GM21526 (cell line): ENCODE measurements at regions not wholly inside any gene's neighbourhood (a gene's known extent, or its start where the extent isn't known, plus 50 kb on each side); places are given as distances from the start of the nearest gene placed in this dataset.
"Not testable (repeated sequence)": the region's sequence is repeated elsewhere in the genome, so short reads cannot be mapped to it uniquely, and the experiment has no call there.

Experiments
- ATAC-seq: cut with Tn5 transposase; IDR thresholded peaks from one replicate; pipeline ENCODE4 v1.9.1; 2021; ENCODE audit warnings: moderate library complexity; ENCODE audit not compliant: unreplicated experiment, low FRiP score

GRCh38 chr14:26655128-26655527 is 57.3 kb upstream of the NOVA1 start:
- no peak for ATAC-seq

DNA sequence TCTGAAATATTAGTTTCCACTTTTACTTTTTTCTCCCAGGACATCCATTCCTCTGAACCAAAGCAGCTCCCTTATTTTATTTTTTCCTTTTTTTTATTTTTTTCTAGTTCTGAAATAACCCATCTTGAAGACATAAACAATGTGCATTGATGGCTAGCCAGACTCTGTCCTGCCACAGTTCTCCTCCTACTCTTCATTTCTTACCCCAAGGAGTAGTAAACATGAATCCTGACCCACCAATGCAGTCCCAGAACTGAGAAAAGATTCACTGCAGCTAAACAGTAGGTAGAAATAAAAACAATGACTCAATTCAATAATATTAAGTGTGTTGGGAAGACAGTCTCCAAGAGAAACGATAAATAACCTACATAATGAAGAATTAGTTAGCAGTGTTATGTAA is 65.7 kb upstream of the NOVA1 start:
- ATAC-seq, result no peak

- ATAC-seq, result not testable (repeated sequence)
These were observed 81.0 kb upstream of the NOVA1 start for GRCh38 chr14:26678732-26679420.

DNA sequence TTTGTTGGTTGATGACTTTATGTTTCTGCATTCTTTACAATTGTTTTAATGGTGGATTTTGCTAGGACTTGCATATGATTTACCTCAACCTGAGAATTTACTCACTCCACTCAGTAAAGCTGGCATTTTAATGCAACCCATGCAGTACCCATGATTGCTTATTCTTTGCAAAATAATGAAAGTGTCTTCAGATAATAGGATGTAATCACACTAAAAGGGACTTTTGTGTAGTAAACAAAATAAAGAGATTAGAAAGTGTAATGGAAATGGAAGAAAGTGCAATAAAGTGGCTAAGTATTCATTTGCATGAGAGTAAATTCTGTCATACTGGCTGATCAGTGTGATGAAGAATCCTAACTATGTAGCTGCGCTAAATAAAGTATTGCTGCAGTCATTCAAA is 87.6 kb upstream of the NOVA1 start:
- no peak for ATAC-seq

DNA sequence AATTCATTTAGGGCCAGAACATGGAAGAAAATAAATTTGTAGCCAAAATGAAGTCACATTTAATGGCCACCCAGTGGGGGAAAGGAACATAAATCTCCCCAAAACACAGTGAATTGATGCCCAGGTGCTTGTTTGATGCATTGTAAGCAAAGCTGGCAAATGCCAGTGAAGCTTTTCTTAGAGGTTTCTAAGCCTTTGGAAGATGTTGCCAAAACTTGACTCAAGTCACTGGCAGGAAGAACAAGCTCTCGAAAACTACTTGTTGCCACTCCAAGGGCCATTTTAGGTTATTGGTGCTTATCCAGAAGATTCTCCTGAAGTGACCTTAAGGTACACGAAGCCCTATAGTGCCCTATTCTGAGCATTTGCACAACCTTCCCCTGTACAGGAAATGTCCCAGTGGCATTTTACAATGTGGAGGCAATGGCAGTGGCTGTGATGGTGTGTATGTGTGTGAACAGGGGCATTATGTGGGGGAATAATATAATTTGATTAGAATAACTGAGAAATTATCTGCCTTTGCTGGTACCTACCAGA is 89.5 kb upstream of the NOVA1 start:
- no peak for ATAC-seq

DNA sequence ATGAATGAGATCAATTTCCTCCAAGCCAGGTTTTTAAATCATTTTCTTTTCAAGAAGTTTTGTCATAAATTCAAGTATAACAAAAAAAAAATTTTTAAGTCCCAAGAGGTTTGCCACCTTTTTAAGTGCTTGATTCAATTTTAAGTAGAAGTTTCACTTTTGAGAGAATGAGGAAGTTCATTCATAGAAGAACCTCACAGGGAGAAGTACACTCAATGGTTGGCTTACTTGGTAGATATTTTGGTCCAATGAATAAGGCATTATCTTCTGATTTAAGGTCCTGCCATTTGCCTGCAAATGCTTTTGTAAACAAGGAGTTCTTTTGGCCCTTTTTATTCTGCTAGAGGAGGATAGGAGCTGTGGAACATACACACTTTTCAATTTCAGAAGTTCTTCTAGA is 96.7 kb upstream of the NOVA1 start:
- no peak for ATAC-seq

DNA sequence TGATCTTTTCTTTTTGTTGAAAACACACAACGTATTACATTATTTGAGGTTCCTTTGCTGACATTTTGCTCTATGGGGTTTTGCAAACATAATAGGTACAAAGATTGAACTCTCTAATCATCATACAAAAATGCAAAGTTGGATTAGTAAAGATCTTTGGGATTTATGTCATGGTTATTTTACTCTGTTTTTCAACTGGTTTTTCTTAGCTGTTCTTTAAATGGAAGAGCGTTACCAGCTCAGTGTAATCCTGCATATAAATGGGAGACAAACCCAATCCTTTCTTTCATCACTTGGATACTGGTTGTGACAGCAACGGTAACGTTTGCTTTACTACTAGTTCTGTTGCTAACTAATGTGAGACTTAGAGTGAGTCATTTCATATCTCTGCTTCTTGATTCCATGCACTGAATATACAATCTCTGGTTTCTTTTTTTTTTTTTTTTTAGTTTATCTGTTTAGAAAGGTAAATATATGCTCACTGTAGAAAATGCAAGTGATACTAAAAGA is 104.9 kb upstream of the NOVA1 start:
- ATAC-seq, result no peak

GRCh38 chr14:26703686-26704366 is 106.0 kb upstream of the NOVA1 start:
- ATAC-seq, result no peak

- no peak for ATAC-seq
These were observed 109.4 kb upstream of the NOVA1 start for GRCh38 chr14:26707234-26707633.

GRCh38 chr14:26709019-26709418 is 111.2 kb upstream of the NOVA1 start:
- ATAC-seq, result no peak

- no peak for ATAC-seq
These were observed 121.7 kb upstream of the NOVA1 start for GRCh38 chr14:26719514-26719913.

DNA sequence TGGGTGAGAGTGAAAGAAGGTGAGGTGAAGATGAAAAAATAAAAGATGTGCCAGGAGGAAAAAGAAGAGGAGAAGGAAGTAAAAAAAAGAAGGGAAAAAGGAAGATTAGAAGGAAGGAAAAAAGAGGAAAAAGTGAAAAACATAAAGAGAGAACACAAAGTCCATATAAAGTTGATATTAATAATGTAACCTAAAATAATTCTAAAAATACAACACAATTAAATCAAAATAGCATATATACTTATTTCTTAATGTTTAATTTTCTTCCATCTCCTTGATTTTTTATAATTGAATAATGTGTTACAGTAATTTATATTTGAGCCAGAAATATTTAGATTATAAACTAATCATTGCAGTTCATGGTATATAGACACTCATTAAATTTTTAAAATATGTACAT is 124.4 kb upstream of the NOVA1 start:
- ATAC-seq, result no peak

GRCh38 chr14:26729851-26730250 is 132.0 kb upstream of the NOVA1 start:
- no peak for ATAC-seq

GRCh38 chr14:26730929-26731618 is 133.2 kb upstream of the NOVA1 start:
- no peak for ATAC-seq

GRCh38 chr14:26735811-26736210 is 138.0 kb upstream of the NOVA1 start:
- ATAC-seq, result no peak

- ATAC-seq, result no peak
These were observed 140.7 kb upstream of the NOVA1 start for GRCh38 chr14:26738571-26738970.

- no peak for ATAC-seq
These were observed 143.9 kb upstream of the NOVA1 start for GRCh38 chr14:26741711-26742212.

GRCh38 chr14:26743284-26743683 is 145.5 kb upstream of the NOVA1 start:
- ATAC-seq, result no peak

DNA sequence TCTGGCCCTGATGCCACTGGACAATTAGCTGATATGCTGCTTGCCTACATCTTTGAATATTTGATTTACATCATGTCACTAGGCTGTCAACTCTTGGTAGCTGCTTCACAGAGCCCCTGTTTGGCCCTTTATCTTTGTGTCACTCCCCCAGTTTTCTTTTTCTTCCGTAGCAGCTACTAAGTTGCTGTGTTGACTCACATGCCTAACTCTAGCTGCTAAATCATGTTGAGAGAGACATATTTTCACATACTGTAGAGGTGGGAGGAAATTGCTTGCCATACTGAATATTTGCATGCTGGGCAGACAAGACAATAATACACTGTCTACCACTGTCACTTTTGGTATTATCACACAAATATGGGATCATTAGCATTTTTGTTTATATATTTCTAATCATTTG is 147.1 kb upstream of the NOVA1 start:
- ATAC-seq, result no peak

DNA sequence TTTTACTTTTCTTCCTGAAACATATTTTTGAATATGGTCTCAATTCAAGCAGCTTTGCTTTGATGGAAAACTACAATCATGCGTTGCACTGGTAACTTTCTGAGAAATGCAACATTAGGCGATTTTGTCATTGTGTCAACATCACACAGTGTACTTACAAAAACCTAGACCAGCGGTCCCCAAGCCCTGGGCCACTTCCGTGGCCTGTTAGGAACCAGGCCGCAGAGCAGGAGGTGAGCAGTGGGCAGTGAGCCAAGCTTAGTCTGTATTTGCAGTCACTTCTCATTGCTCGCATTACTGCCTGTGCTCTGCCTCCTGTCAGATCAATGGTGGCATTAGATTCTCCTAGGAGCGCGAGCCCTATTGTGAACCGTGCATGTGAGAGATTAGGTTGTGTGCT is 163.7 kb upstream of the NOVA1 start:
- no peak for ATAC-seq

GRCh38 chr14:26765301-26765700 is 167.5 kb upstream of the NOVA1 start:
- ATAC-seq, result no peak
